IMR-90 (cell line): ENCODE measurements at regions not wholly inside any gene's neighbourhood (a gene's known extent, or its start where the extent isn't known, plus 50 kb on each side); places are given as distances from the start of the nearest gene placed in this dataset.
"Not testable (repeated sequence)": the region's sequence is repeated elsewhere in the genome, so short reads cannot be mapped to it uniquely, and the experiment has no call there.

Source experiments
- ATAC-seq: fragments of 200-7000 bp; cut with Tn5 transposase; 2 replicates; pipeline ENCODE4 v1.9.1; 2020; ENCODE audit warnings: low read depth, mild to moderate bottlenecking, moderate library complexity
- BruUV-seq: library from RNA; stranded (reverse); fragments of 400-500 nt; replicated peaks from 2 replicates; lab custom pipeline; 2021; lab: Mats Ljungman, UMichigan
- CTCF ChIA-PET: fragments of 300-600 bp; formaldehyde crosslinking; extraction: SDS; loops from one replicate; lab custom pipeline; 2021; ENCODE audit warnings: antibody characterized with exemption; lab: Yijun Ruan, JAX
- POLR2A ChIA-PET: fragments of 300-600 bp; sonication (Branson Sonifier 250); formaldehyde crosslinking; loops from one replicate; lab custom pipeline; 2022; ENCODE audit warnings: antibody characterized with exemption; ENCODE audit not compliant: unreplicated experiment; lab: Charles Lee
- DNase-seq: peaks from one replicate; pipeline ENCODE4 v3.0.0; 2013
- H2AFZ ChIP-seq: replicated peaks from 2 replicates; pipeline ENCODE3; 2013; ENCODE audit warnings: low read length, mild to moderate bottlenecking; ENCODE audit not compliant: poor library complexity
- H2AK5ac ChIP-seq: 2 replicates; pipeline ENCODE4 v1.6.1; 2013; ENCODE audit warnings: low read depth, low read length, inconsistent platforms
- H2AK9ac ChIP-seq: replicated peaks from 2 replicates; pipeline ENCODE3; 2013; ENCODE audit warnings: mild to moderate bottlenecking, low read depth, low read length, moderate library complexity; ENCODE audit not compliant: poor library complexity
- H2BK120ac ChIP-seq: 2 replicates; pipeline ENCODE4 v1.6.1; 2013; ENCODE audit warnings: low read depth, low read length, inconsistent platforms
- H2BK15ac ChIP-seq: 3 replicates; pipeline ENCODE4 v1.6.1; 2013; ENCODE audit warnings: low read depth, low read length, inconsistent platforms
- H2BK20ac ChIP-seq: 2 replicates; pipeline ENCODE4 v1.6.1; 2013; ENCODE audit warnings: low read depth, mild to moderate bottlenecking, inconsistent platforms, low read length, moderate library complexity
- H2BK5ac ChIP-seq: 2 replicates; pipeline ENCODE4 v1.6.1; 2013; ENCODE audit warnings: mild to moderate bottlenecking, low read depth, low read length, inconsistent platforms; ENCODE audit not compliant: poor library complexity, severe bottlenecking
- H3K14ac ChIP-seq: replicated peaks from 2 replicates; pipeline ENCODE4 v1.6.1; 2013; ENCODE audit warnings: low read depth, low read length, inconsistent platforms
- H3K18ac ChIP-seq: 2 replicates; pipeline ENCODE4 v1.6.1; 2013; ENCODE audit warnings: low read depth, low read length, control low read depth
- H3K23ac ChIP-seq: 2 replicates; pipeline ENCODE4 v1.6.1; 2013; ENCODE audit warnings: low read depth, low read length, inconsistent platforms
- H3K27ac ChIP-seq: 2 replicates; pipeline ENCODE4 v1.5.1; 2013; ENCODE audit warnings: mild to moderate bottlenecking, control low read depth, low read length; ENCODE audit not compliant: insufficient read depth
- H3K27me3 ChIP-seq: 2 replicates; pipeline ENCODE4 v1.6.1; 2013; ENCODE audit warnings: low read length; ENCODE audit not compliant: control insufficient read depth, insufficient read depth
- H3K36me3 ChIP-seq: 2 replicates; pipeline ENCODE4 v1.6.1; 2013; ENCODE audit warnings: low read length, mixed read lengths; ENCODE audit not compliant: control insufficient read depth, insufficient read depth
- H3K4ac ChIP-seq: 2 replicates; pipeline ENCODE4 v1.6.1; 2013; ENCODE audit warnings: low read depth, low read length, inconsistent platforms
- H3K4me1 ChIP-seq: 2 replicates; pipeline ENCODE4 v1.6.1; 2013; ENCODE audit warnings: low read length, mixed read lengths; ENCODE audit not compliant: control insufficient read depth, insufficient read depth
- H3K4me2 ChIP-seq: 2 replicates; pipeline ENCODE4 v1.6.1; 2013; ENCODE audit warnings: low read depth, mild to moderate bottlenecking, control low read depth, low read length, moderate library complexity
- H3K4me3 ChIP-seq: 2 replicates; pipeline ENCODE4 v1.5.1; 2013; ENCODE audit warnings: low read depth, mild to moderate bottlenecking, control low read depth, low read length, moderate library complexity; ENCODE audit not compliant: insufficient read depth
- H3K56ac ChIP-seq: 2 replicates; pipeline ENCODE4 v1.6.1; 2013; ENCODE audit warnings: low read length, inconsistent platforms; ENCODE audit not compliant: insufficient read depth; ENCODE audit errors: extremely low read depth
- H3K79me1 ChIP-seq, 2 experiments: 2 replicates each; pipeline ENCODE4 v1.6.1; 2013; ENCODE audit warnings: low read length in 2 of 2, inconsistent platforms in 1 of 2, low read depth in 1 of 2
- H3K9ac ChIP-seq: 2 replicates; pipeline ENCODE4 v1.6.1; 2013; ENCODE audit warnings: low read depth, low read length, control low read depth
- H3K9me1 ChIP-seq: 2 replicates; pipeline ENCODE4 v1.6.1; 2013; ENCODE audit warnings: low read length, inconsistent platforms; ENCODE audit not compliant: insufficient read depth
- H3K9me3 ChIP-seq: 2 replicates; pipeline ENCODE4 v1.6.1; 2013; ENCODE audit warnings: low read length; ENCODE audit not compliant: control insufficient read depth, insufficient read depth
- H4K20me1 ChIP-seq: 2 replicates; pipeline ENCODE4 v1.6.1; 2013; ENCODE audit warnings: low read length, inconsistent platforms; ENCODE audit not compliant: insufficient read depth
- H4K5ac ChIP-seq: 2 replicates; pipeline ENCODE4 v1.6.1; 2013; ENCODE audit warnings: mild to moderate bottlenecking, low read depth, low read length, control low read depth
- H4K8ac ChIP-seq, 2 experiments: 2 replicates each; pipeline ENCODE4 v1.6.1; 2013; ENCODE audit warnings: low read depth in 2 of 2, low read length in 2 of 2, control low read depth in 1 of 2, inconsistent platforms in 1 of 2
- H4K91ac ChIP-seq: 2 replicates; pipeline ENCODE4 v1.6.1; 2013; ENCODE audit warnings: low read depth, low read length, inconsistent platforms; ENCODE audit not compliant: insufficient read depth
- WGBS, 2 experiments: methylation state at CpG; one replicate each; pipeline versions ENCODE4 v1.1.5 to v1.1.7; 2013; ENCODE audit warnings: missing lambda C conversion rate in 2 of 2; ENCODE audit not compliant: insufficient read length in 1 of 2; ENCODE audit errors: extremely low coverage in 2 of 2; 5-methylcytosine and 5-hydroxymethylcytosine counted together
- dilution Hi-C: fragments of 300-500 bp; cut with HindIII; formaldehyde crosslinking; loops from one replicate; pipeline ENCODE4 v1.14.3; 2018; ENCODE audit warnings: low sequenced_read_pairs; ENCODE audit not compliant: unreplicated experiment
- in situ Hi-C: fragments of 300-500 bp; cut with MboI; formaldehyde crosslinking; loops from 3 replicates; pipeline ENCODE4 v1.14.3; 2019; ENCODE audit warnings: low sequenced_read_pairs, inconsistent platforms, mixed read lengths
- intact Hi-C: fragments of 100-400 bp; cut with micrococcal nuclease; formaldehyde crosslinking; loops from 2 replicates; pipeline ENCODE4 v1.10.0; 2022

DNA sequence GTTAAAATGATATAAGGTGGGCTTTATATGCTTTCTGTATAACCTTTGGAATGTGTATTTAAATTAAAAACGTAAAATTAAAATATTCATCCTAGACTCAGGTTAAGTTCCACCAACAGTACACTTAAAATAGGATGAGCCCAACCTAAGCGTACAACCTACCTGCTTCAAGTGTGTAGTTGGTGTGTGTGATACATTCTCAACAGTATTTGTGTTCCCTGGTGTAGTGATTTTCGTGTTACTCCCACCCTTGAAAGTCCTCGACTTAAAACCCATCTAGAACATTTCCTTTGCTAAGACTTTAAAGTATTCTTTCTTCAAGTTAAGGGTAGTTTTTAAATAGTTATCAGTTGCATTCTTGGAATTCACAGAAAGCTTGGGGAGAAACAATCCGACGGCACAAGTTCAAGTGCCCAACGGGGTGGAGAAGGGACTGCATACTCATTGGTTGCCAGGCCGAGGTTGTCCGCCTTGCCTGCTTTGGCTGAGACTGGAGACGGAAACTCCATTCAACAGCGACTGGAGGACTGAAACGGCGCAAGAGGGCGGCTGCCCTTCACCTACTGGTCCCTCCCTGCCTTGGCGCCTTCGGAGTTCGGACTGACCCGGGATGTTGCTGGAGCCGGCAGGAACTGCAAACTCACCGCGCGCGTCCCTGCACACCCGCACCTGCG lies 133.7 kb downstream of the FAM72C start:
- H3K4me1 ChIP-seq, H4K8ac ChIP-seq, H2BK120ac ChIP-seq, dilution Hi-C loops, H3K14ac ChIP-seq, DNase-seq, BruUV-seq, H3K79me1 ChIP-seq, H3K36me3 ChIP-seq, ATAC-seq, H3K23ac ChIP-seq, H3K18ac ChIP-seq, H3K4me2 ChIP-seq, H2BK20ac ChIP-seq, POLR2A ChIA-PET, H3K4ac ChIP-seq, H4K20me1 ChIP-seq, CTCF ChIA-PET, H4K91ac ChIP-seq, H3K9me3 ChIP-seq, H3K9me1 ChIP-seq, H2BK5ac ChIP-seq, H3K4me3 ChIP-seq, H4K5ac ChIP-seq, H2AK5ac ChIP-seq, H3K27ac ChIP-seq, in situ Hi-C loops, H3K27me3 ChIP-seq, H2AFZ ChIP-seq, H2BK15ac ChIP-seq, intact Hi-C loops, H3K9ac ChIP-seq, H3K56ac ChIP-seq, H2AK9ac ChIP-seq: not testable (repeated sequence)
- no CpG with 5 or more reads among the region's 25 CpGs for WGBS, 2 experiments

DNA sequence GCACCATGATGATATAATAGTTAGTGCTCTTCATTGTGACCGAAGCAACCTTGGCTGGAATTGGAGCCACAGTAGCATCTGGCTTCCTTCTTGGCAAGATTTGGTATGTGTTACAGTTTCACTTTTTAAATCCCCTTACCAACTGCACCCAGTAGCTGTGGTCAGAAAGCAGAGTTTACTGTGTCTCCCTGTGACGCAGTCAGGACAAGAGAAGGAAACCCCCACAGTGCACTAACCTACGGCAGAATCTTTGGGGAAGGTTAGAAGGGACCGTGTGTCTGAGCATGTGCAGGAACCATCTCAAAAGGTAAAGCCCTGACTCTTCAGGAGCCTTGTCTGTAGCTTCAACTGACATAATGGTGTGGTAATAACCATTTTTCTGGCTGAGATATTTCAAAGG lies 138.4 kb downstream of the FAM72C start:
- H3K27ac ChIP-seq, H3K23ac ChIP-seq, H4K91ac ChIP-seq, H2AK5ac ChIP-seq, H3K9me1 ChIP-seq, POLR2A ChIA-PET, H3K4me2 ChIP-seq, H2BK120ac ChIP-seq, H2BK15ac ChIP-seq, H3K18ac ChIP-seq, H3K9me3 ChIP-seq, CTCF ChIA-PET, H3K4ac ChIP-seq, ATAC-seq, in situ Hi-C loops, H3K36me3 ChIP-seq, intact Hi-C loops, H2BK20ac ChIP-seq, H3K9ac ChIP-seq, H2AK9ac ChIP-seq, BruUV-seq, H4K5ac ChIP-seq, DNase-seq, H3K4me3 ChIP-seq, H3K27me3 ChIP-seq, H4K8ac ChIP-seq, H4K20me1 ChIP-seq, dilution Hi-C loops, H3K79me1 ChIP-seq, H2AFZ ChIP-seq, H3K14ac ChIP-seq, H3K56ac ChIP-seq, H2BK5ac ChIP-seq, H3K4me1 ChIP-seq: not testable (repeated sequence)
- no CpG with 5 or more reads among the region's 4 CpGs for WGBS, 2 experiments
